Keratinocyte (primary cell): ENCODE measurements at regions not wholly inside any gene's neighbourhood (a gene's known extent, or its start where the extent isn't known, plus 50 kb on each side); places are given as distances from the start of the nearest gene placed in this dataset.

Experiments used
- DNase-seq: peaks from one replicate; pipeline ENCODE4 v3.0.0-alpha.2; 2011; ENCODE audit warnings: low read depth, missing footprints, low spot score
- FAIRE-seq: peaks from 2 replicates; lab custom pipeline; 2011; peaks lifted over from hg19 to GRCh38; lab: Jason Lieb, UNC
- H2AFZ ChIP-seq: 2 replicates; pipeline ENCODE4 v1.6.0; 2012; ENCODE audit warnings: low read length, control low read depth, inconsistent platforms; ENCODE audit not compliant: control insufficient read depth
- H3K27ac ChIP-seq: 2 replicates; pipeline ENCODE4 v1.5.1; 2011; ENCODE audit warnings: low read length; ENCODE audit not compliant: control insufficient read depth, insufficient read depth
- H3K27me3 ChIP-seq: 3 replicates; pipeline ENCODE4 v1.6.0; 2011; ENCODE audit warnings: low read length; ENCODE audit not compliant: control insufficient read depth, insufficient read depth; ENCODE audit errors: extremely low read depth
- H3K36me3 ChIP-seq, 2 experiments: 2 replicates in 1 of 2; 3 replicates in 1 of 2; pipeline ENCODE4 v1.5.1; 2011; ENCODE audit warnings: low read length in 2 of 2, mild to moderate bottlenecking in 1 of 2; ENCODE audit not compliant: control insufficient read depth in 2 of 2, insufficient read depth in 2 of 2; ENCODE audit errors: extremely low read depth in 1 of 2
- H3K4me1 ChIP-seq: 3 replicates; pipeline ENCODE4 v1.5.1; 2011; ENCODE audit warnings: low read length; ENCODE audit not compliant: control insufficient read depth, insufficient read depth; ENCODE audit errors: extremely low read depth
- H3K4me2 ChIP-seq: 3 replicates; pipeline ENCODE4 v1.6.0; 2011; ENCODE audit warnings: low read depth, low read length; ENCODE audit not compliant: control insufficient read depth, insufficient read depth; ENCODE audit errors: extremely low read depth
- H3K4me3 ChIP-seq, 3 experiments: fragments of 200-600 bp in 1 of 3; sonication (generic) in 1 of 3; 2 replicates in 2 of 3; 3 replicates in 1 of 3; pipeline ENCODE4 v1.5.1; 2011 to 2016; ENCODE audit warnings: low read length in 3 of 3, mild to moderate bottlenecking in 3 of 3, control low read depth in 2 of 3, inconsistent platforms in 1 of 3, low read depth in 1 of 3, mixed read lengths in 1 of 3, mixed run types in 1 of 3, moderate library complexity in 1 of 3; ENCODE audit not compliant: control insufficient read depth in 2 of 3, insufficient read depth in 2 of 3; ENCODE audit errors: extremely low read depth in 1 of 3
- H3K79me2 ChIP-seq: 2 replicates; pipeline ENCODE4 v1.6.0; 2012; ENCODE audit warnings: low read length; ENCODE audit not compliant: control insufficient read depth, insufficient read depth
- H3K9ac ChIP-seq: 3 replicates; pipeline ENCODE4 v1.6.0; 2011; ENCODE audit warnings: low read length; ENCODE audit not compliant: control insufficient read depth, insufficient read depth; ENCODE audit errors: extremely low read depth
- H3K9me1 ChIP-seq: 3 replicates; pipeline ENCODE4 v1.6.0; 2011; ENCODE audit warnings: low read length; ENCODE audit not compliant: control insufficient read depth, insufficient read depth; ENCODE audit errors: extremely low read depth
- H3K9me3 ChIP-seq: 2 replicates; pipeline ENCODE4 v1.5.1; 2012; ENCODE audit warnings: low read depth, low read length; ENCODE audit not compliant: control insufficient read depth
- H4K20me1 ChIP-seq: 3 replicates; pipeline ENCODE4 v1.6.0; 2011; ENCODE audit warnings: low read length; ENCODE audit not compliant: control insufficient read depth, insufficient read depth; ENCODE audit errors: extremely low read depth
- EZH2 ChIP-seq: IDR thresholded peaks from one replicate; pipeline ENCODE4 v1.6.1; 2012; ENCODE audit warnings: inconsistent platforms, mild to moderate bottlenecking, low read length, moderate library complexity
- dilution Hi-C: fragments of 300-500 bp; cut with MboI; formaldehyde crosslinking; loops from one replicate; pipeline ENCODE4 v1.7.0; 2020; ENCODE audit warnings: low sequenced_read_pairs; ENCODE audit not compliant: extremely low pct_ligation_motif_present
- TF ChIP-seq, protein P1 (sequence below), 3 experiments: IDR thresholded peaks in 1 of 3; conservative IDR thresholded peaks in 1 of 3; optimal IDR thresholded peaks in 1 of 3; 2 replicates in 2 of 3; 3 replicates in 1 of 3; pipeline versions ENCODE3 to v1.5.1; 2011; ENCODE audit warnings: low read length in 3 of 3, mild to moderate bottlenecking in 3 of 3, moderate library complexity in 2 of 3, control low read depth in 1 of 3, inconsistent platforms in 1 of 3; ENCODE audit not compliant: insufficient read depth in 2 of 3; ENCODE audit errors: extremely low read depth in 1 of 3

DNA sequence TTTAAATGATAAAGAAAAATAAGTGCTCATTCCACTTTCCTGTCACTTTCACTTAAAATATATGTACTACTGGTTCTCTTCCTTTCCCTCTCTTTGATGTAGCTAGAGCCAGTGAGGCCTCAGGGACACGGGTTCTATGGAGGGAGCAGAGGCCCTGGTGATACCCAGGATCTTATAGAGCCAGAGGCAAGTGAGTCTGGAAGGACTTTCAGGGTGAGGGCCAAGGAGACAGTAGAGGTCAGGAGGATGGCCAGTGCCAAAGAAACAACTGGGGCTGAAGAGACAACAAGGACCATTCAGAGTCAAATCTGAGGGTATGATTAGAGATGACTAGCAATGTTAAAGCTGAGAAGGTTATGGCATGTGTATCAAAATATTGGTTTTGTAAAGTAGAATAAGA is 124.1 kb upstream of the GOLGA6L6 start:
- no peak overlapping the region for H2AFZ ChIP-seq

DNA sequence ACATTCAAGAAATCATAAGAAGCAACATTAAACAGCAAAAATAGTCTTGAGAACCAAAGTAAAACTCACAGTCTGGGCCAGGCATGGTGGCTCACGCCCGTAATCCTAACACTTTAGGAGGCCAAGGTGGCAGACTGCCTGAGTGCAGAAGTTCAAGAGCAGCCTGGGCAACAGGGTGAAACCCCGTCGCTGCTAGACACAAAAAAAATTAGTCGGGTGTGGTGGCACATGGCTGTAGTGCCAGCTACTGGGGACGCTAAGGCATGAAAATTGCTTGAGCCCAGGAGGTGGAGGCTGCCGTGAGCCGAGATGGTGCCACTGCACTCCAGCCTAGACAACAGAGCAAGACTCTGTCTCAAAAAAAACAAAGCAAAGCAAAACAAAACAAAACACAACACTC is 117.7 kb upstream of the GOLGA6L6 start:
- peaks cover 9% of the 10 kb centered on the region for H3K9me3 ChIP-seq
- no peaks in the 10 kb centered on the region for H3K9me1 ChIP-seq
- no peak for TF ChIP-seq EZH2
- TF ChIP-seq, protein P1, sequence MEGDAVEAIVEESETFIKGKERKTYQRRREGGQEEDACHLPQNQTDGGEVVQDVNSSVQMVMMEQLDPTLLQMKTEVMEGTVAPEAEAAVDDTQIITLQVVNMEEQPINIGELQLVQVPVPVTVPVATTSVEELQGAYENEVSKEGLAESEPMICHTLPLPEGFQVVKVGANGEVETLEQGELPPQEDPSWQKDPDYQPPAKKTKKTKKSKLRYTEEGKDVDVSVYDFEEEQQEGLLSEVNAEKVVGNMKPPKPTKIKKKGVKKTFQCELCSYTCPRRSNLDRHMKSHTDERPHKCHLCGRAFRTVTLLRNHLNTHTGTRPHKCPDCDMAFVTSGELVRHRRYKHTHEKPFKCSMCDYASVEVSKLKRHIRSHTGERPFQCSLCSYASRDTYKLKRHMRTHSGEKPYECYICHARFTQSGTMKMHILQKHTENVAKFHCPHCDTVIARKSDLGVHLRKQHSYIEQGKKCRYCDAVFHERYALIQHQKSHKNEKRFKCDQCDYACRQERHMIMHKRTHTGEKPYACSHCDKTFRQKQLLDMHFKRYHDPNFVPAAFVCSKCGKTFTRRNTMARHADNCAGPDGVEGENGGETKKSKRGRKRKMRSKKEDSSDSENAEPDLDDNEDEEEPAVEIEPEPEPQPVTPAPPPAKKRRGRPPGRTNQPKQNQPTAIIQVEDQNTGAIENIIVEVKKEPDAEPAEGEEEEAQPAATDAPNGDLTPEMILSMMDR (optimal IDR thresholded peaks at IDR 0.05 in 1 of 3, IDR thresholded peaks at IDR 0.05 in 1 of 3, conservative IDR thresholded peaks at IDR 0.05 in 1 of 3; ENCODE audit: extremely low read depth in 1 of 3, insufficient read depth in 2 of 3, low read length in 3 of 3): no peak
- no peaks in the 10 kb centered on the region for H3K79me2 ChIP-seq
- H3K4me1 ChIP-seq: no peaks in the 10 kb centered on the region
- no peak overlapping the region for H3K9ac ChIP-seq
- DNase-seq: no peak
- H3K36me3 ChIP-seq: no peaks in the 10 kb centered on the region
- dilution Hi-C loops: no loop called here
- no peak overlapping the region for H3K4me2 ChIP-seq
- no peaks in the 10 kb centered on the region for H3K27me3 ChIP-seq
- FAIRE-seq: no peak
- no peak overlapping the region for H3K4me3 ChIP-seq
- no peak overlapping the region for H3K27ac ChIP-seq
- H4K20me1 ChIP-seq: no peaks in the 10 kb centered on the region
- H2AFZ ChIP-seq: no peak overlapping the region

More for the DNA sequence above, 124.1 kb upstream of the GOLGA6L6 start:
- Histone ChIP-seq H3K36me3 (no peaks in the 10 kb centered on the region), H3K79me2 (no peaks in the 10 kb centered on the region), H3K4me3 (no peak overlapping the region), H3K4me1 (no peaks in the 10 kb centered on the region), H3K9ac (no peak overlapping the region), H3K9me1 (no peaks in the 10 kb centered on the region), H3K27ac (no peak overlapping the region), H4K20me1 (no peaks in the 10 kb centered on the region), H3K4me2 (no peak overlapping the region), H3K27me3 (no peaks in the 10 kb centered on the region), H3K9me3 (peaks cover 3% of the 10 kb centered on the region)
- dilution Hi-C loops: no loop called here
- TF ChIP-seq, protein P1 (optimal IDR thresholded peaks at IDR 0.05 in 1 of 3, IDR thresholded peaks at IDR 0.05 in 1 of 3, conservative IDR thresholded peaks at IDR 0.05 in 1 of 3; ENCODE audit: extremely low read depth in 1 of 3, insufficient read depth in 2 of 3, low read length in 3 of 3): no peak
- no peak for TF ChIP-seq EZH2
- FAIRE-seq (peak; percentile 32), DNase-seq (no peak)
